IMR-90 (cell line): ENCODE measurements at regions not wholly inside any gene's neighbourhood (a gene's known extent, or its start where the extent isn't known, plus 50 kb on each side); places are given as distances from the start of the nearest gene placed in this dataset.

Source experiments
- CEBPB ChIP-seq: IDR thresholded peaks from 2 replicates; pipeline ENCODE4 v1.6.1; 2012; ENCODE audit warnings: low read depth, low read length, improper control_type of control experiment
- CTCF ChIP-seq: conservative IDR thresholded peaks from 2 replicates; pipeline ENCODE4 v1.5.1; 2012; ENCODE audit warnings: mild to moderate bottlenecking, low read depth, low read length, improper control_type of control experiment
- MAFK ChIP-seq: IDR thresholded peaks from 2 replicates; pipeline ENCODE4 v1.6.1; 2012; ENCODE audit warnings: low read depth, low read length, improper control_type of control experiment
- POLR2A ChIP-seq: IDR thresholded peaks from 2 replicates; pipeline ENCODE4 v1.6.1; 2012; ENCODE audit warnings: mild to moderate bottlenecking, low read depth, low read length
- RAD21 ChIP-seq: IDR thresholded peaks from 2 replicates; pipeline ENCODE4 v1.6.1; 2012; ENCODE audit warnings: low read length, improper control_type of control experiment
- RFX5 ChIP-seq: IDR thresholded peaks from 2 replicates; pipeline ENCODE4 v1.8.0; 2012; ENCODE audit warnings: low read depth, mild to moderate bottlenecking, low read length, moderate library complexity
- SMC3 ChIP-seq: fragments of 150-350 bp; IDR thresholded peaks from 2 replicates; pipeline ENCODE4 v1.6.1; 2016; ENCODE audit warnings: low read depth, mild to moderate bottlenecking, antibody characterized with exemption, low read length, moderate library complexity
- TF ChIP-seq, protein P1 (sequence below): fragments of 150-350 bp; IDR thresholded peaks from 2 replicates; pipeline ENCODE4 v1.6.1; 2016; ENCODE audit warnings: low read depth, mild to moderate bottlenecking, low read length, moderate library complexity, borderline replicate concordance

GRCh38 chr2:198711484-198711883 is 746.3 kb downstream of the SATB2 start:
- TF ChIP-seq POLR2A (no peak), CTCF (no peak), RAD21 (no peak), MAFK (no peak), CEBPB (no peak), RFX5 (no peak), SMC3 (no peak)
- TF ChIP-seq, protein P1, sequence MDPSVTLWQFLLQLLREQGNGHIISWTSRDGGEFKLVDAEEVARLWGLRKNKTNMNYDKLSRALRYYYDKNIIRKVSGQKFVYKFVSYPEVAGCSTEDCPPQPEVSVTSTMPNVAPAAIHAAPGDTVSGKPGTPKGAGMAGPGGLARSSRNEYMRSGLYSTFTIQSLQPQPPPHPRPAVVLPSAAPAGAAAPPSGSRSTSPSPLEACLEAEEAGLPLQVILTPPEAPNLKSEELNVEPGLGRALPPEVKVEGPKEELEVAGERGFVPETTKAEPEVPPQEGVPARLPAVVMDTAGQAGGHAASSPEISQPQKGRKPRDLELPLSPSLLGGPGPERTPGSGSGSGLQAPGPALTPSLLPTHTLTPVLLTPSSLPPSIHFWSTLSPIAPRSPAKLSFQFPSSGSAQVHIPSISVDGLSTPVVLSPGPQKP: no peak
